HS-27A (cell line): ENCODE measurements at regions not wholly inside any gene's neighbourhood (a gene's known extent, or its start where the extent isn't known, plus 50 kb on each side); places are given as distances from the start of the nearest gene placed in this dataset.

ENCODE experiments used
- DNase-seq: peaks from one replicate; pipeline ENCODE4 v3.0.0-alpha.2; 2012; ENCODE audit warnings: low read depth, missing footprints

DNA sequence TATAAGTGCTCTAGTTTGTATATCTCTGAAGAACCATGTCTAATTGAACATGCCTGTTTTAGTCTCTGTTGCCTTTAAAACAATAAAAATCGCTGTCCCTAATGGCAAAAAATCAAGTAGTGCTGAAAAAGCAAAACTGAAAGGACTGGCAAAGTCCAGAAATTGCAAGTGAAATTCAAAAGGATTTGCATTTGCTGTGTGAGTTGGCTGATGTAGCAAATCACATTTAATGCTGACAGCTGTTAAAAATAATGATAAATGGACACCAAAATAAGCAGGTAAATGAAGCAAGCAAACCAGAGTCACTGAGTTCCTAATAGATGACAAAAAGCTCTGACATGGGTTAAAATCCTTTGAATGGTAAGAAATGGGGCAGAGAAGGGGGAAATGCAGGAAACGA is 874.1 kb downstream of the GRM8 start:
- no peak for DNase-seq

DNA sequence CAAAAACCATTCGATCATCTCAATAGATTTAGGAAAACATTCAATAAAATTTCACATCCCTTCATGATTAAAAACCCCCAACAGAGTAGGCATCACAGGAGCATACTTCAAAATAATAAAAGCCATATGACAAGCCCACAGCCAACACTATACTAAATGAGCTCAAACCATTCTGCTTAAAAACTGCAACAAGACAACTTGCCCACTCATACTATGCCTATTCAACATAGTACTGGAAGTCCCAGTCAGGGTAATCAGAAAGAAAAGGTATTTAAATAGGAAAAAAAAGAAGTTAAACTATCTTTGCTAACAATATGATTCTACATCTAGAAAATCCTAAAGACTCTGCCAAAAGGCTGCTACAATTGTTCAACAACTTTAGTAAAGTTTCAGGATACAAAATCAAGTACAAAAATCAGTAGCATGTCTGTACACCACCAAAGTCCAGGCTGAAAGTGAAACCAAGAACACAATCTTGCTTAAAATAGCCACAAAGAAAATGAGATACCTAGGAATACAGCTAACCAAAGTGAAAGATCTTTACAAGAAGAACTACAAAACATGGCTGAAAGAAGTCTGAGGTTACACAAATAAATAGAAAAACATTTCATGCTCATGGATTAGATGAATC is 882.6 kb downstream of the GRM8 start:
- no peak for DNase-seq

DNA sequence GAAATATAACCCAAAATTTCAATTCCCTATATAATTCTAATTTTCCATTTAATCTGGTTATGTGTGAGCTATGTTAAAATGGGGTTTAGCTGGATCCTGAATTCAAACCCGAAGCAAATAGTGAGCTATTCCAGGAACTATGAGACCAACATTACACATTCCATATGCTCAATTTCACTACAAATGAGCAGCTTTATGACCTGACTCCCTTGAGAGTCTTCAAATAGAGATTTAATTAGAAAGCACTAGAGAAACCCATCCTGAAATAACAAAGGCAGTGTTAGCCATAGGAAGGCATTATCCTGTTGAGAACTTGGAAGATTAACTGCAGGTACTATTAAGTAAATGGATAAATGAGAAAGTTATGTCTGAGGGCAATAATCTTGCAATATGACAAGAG is 890.0 kb downstream of the GRM8 start:
- DNase-seq, result no peak

DNA sequence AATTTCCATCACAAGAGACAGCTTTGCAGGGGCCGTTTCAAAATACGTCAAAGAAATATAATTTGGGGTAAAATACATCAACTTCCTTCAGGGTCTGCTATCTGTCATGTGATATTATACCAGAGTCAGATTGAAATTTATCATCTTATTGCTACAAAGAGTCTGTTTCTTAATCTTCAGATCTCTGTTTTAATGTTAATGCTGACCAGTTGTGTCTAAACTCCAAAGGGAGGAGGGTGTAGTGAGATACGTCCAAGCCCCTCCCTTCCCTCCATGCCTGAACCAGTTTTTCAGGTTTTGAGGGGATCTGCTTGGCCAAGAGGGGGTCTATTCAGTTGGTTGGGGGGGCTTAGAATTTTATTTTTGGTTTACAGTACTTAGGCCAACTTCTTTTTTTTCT is 891.6 kb downstream of the GRM8 start:
- DNase-seq, result no peak

DNA sequence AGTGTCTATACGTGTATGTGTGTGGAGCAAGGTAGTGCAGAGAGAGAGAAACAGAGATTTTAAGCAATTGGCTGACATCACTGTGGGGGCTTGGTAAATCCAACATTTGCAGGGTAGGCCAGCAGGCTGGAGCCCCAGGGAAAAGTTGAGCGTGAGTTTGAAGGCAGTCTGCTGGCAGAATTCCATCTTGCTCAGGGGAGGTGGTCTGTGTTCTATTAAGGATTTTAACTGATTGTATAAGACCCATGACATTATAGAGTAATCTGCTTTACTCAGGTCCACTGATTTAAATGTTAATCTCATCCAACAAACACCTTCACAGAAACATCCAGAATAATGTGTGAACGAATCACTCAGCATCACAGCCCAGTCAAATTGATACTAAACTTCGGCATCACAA is 912.9 kb downstream of the GRM8 start:
- DNase-seq, result no peak

DNA sequence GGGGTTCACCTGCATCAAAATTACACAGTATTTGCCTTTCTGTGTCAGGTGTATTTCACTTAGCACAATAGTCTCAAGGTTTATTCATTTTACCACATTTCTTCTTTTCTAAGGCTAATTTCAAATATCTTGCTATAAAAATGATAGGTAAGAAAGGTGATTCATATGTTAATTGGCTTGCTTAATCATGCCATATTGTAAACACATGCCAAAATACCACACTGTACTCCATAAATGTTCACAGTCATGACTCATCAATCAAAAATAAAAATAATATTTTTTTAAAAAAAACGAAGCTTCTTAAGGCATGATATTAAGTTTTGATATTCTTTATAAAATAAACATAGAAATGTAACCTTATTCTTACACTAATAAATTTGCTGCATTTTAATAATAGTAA is 947.1 kb downstream of the GRM8 start:
- DNase-seq, result no peak

DNA sequence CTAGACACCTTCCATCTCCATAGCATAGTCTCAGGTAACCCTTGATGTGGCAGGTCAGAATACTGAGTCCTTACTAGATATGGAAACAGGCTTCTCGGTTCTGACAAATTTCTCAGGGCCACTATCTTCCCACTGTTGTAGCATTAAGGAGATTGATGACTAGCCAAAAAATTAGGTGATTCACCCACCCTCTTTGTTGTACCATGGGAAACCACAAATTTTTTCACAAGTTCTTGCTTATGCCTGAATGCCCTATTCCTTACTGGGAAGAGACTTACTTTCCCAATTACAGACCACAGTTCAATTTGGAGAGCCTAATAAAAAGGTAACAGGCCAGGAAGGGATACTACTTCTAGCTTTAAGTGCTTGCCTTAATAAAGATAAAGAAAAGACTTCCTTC is 948.8 kb downstream of the GRM8 start:
- no peak for DNase-seq

DNA sequence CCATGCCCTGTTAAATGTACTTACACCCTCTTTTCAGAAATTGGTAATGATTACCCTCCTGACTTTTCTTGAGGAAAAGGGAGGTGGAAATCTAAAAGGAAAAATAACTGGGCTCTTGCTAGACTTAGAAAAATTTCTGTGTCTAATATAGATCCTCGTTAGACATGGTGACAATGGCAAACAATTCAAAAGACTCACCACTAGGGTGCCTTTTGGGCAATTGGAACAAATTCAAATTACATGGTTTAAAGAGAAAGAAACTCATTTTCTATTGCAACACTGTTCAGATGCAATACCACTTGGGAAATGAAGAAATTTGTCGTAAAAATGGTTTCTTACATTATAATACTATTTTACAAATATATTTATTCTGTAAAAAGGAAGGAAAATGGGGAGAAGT is 950.1 kb downstream of the GRM8 start:
- no peak for DNase-seq

DNA sequence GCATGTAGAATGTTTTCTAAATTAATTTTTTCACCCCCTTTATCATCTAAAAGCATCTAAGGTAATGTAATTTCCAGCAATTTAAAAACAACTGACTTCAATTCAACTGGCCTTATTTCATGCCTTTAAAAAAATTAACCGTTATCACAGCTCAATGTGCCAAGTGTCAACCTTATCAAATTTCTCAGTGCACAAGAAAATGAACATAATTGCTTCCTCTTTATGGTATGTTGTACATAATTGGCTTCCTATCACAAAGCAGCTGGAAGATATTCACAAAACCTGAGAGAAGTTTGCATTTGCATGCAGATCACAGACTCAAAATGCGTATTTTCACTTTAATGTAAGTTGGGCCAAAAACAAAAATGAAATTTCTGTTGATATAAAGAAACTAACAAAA is 966.4 kb downstream of the GRM8 start:
- no peak for DNase-seq

DNA sequence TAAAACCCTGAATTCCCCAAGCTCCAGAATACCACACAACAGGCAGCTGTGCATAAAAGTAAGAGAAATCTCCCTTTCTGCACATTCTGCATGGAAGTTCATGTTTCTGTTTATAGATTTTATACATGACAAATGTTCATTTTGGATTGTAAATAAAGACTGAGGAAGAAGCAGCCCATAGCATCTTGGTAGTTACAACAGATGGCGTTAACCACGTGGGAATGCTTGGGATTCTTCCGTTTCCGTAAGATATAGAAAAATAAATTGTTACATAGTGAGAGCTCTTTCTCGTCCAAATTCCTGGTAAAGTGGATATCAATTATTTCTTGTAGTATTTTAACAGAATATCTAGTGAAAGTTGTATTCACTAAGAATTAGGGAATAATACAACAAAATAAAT is 1016.5 kb downstream of the GRM8 start:
- DNase-seq, result no peak

DNA sequence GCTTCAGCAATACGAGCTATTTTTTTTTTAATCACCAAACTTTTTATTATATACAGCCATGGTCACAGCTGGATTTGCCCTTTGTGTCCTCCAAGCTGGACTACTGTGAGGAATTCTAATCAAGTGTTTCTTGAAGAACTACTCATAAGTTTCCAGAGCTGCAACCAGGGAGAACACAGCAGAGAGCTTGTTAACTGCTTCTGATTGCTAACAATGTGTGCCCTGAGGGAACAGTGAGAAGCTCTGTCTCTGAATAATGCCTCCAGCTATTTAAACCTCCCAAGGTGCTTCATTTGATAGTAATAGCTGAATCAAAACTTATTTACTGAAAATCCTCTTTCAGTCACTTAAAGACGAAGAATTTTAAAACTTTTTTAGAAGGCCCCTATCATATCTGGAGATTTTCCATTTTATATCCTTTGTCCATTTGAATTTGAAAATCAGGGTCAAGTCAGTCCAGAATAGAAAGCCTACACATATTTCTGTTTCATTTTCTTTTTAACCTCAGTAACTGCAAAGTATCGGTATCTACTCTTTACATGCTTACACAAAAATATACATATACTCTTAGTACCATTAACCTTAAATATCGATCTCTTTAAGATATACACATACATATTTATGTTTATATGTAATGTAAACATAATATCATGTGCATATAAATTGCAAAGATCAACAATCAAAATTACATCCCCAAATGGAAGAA is 1024.2 kb downstream of the GRM8 start:
- DNase-seq, result no peak

DNA sequence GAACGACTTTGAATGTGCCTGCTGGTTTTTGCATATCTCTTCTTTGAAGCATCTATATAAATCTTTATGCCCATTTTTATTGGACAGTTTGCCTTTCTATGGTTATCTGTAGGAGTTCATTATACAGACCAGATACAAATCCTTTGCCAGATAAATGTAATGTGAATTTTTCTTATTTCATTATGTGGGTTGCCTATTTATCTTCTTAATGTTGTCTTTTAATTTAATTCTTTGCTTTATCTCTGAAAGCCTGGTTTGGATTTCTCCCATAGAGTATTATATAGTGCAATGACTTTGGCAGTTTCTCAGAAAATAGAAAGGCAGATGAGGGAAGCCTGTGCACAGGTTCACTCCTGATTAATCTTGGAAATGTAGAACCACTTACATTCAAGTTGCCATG is 1025.1 kb downstream of the GRM8 start:
- DNase-seq, result no peak

DNA sequence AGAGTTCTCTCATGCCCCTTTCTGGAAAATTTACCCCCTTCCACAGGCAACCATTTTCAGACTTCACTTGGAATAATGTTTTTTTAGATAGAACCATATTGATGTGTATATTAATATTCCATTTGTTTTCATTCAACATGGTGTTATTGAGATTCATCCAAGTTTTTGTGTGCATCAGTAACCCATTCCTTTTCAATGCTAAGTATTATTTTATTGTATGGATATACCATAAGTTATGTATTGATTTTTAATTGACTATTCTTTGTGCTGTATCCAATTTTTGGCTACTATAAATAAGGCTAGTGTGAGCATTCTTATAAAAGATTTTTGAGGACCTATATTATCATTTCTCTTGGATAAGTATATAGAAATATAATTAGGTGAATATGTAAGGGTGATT is 1025.7 kb downstream of the GRM8 start:
- DNase-seq, result no peak

DNA sequence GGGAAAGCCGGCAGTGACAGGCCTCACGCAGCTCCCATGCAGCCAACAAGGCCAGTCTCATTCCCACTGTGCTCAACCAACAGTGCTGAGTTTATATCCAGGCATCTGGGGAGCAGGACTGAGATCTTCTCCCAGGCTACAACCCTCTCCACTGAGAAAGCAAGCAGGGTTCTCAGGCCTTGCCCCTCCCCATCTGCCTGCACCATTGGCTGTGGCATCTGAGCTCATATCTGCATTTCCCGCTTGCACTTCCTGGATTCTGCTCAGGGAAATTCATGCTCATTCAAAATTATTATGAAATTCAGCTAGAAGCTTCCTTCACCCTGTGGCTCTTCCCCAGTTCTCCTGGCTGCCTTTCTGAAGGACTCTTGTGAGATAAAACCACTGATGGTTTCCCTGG is 1029.0 kb downstream of the GRM8 start:
- no peak for DNase-seq

DNA sequence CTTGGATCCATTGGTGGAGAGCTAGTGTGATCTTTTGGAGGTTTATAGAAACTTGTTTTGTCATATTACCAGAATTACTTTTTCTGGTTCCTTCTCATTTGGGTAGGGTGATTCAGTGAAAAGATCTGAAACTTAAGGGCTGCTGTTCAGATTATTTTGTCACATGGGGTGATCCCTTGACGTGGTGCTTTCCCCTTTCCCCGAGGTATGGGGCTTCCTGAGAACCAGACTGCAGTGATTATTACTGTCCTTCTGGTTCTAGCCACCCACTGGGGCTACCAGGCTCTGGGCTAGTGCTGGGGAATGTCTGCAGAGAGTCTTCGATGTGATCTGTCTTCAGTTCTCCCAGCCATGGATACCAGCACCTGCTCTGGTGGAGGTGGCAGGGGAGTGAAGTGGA is 1030.0 kb downstream of the GRM8 start:
- DNase-seq, result no peak

DNA sequence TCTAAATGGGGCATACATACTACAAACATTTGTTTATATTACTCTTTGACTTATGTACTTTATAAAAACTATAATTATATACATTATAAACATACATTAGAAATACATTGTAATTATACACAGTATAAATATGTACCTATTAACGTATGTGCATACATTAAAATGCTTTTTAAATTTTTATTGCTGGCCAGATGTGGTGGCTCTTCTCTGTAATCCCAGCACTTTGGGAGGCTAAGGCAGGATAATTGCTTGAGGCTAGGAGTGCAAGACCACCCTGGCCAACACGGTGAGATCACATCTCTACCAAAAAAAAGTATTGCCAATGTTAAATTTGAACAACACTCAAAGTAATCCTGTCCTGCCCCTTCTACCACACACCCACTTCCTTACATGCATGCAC is 1037.0 kb downstream of the GRM8 start:
- DNase-seq, result no peak

DNA sequence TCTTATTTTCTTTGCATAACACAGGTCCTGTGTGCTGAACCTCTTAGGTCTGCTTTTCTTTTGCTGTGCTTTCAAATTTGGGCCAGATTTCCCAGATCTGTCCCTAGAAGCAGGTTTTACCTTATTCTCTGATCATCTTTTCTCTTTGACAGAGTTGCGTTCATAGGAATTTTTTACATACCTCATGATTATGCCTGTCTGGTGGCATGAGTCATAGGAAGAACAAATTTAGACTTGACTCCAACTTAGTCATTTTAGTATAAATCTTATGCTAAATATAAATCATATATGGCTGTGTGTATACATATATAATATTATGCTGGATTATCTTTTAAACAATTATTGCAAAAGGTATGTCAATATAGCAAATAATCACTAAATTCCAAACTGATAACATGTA is 1038.9 kb downstream of the GRM8 start:
- no peak for DNase-seq

DNA sequence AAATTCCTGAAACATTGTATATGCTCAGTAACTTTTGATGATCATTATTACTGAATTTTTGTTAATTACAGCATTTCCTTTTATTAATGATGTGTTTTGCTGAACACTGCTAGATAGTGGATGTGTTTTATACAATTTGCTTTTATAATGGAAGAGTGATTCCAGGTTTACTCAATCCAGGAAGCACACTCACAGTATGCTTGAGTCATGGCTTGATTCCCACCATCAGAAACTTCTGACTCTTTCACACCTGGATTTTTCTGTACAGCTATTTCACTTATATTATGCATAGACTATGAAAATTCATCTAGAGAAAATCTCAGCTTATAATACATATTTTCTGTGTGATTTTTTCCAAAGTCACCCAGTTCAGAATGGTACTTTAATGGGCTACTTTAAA is 1040.9 kb downstream of the GRM8 start:
- DNase-seq, result no peak

DNA sequence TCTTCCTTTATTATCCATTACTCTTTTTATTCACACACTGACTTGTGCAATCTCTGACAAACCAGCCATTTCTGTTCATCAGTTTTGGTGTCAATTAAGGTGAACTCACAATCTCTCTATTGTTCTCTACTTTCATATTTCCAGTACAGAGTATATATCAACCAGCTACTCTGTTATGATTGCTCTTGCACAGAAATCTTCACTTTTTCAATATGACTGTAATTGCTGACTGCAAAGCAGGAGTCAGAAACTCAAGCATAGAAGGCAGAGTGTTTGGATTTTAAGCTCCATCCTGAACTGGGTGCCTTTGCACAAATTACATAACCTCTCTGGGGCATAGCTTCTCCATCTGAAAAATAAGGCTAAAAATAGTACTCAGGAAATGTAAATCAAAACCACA is 1042.0 kb downstream of the GRM8 start:
- no peak for DNase-seq

DNA sequence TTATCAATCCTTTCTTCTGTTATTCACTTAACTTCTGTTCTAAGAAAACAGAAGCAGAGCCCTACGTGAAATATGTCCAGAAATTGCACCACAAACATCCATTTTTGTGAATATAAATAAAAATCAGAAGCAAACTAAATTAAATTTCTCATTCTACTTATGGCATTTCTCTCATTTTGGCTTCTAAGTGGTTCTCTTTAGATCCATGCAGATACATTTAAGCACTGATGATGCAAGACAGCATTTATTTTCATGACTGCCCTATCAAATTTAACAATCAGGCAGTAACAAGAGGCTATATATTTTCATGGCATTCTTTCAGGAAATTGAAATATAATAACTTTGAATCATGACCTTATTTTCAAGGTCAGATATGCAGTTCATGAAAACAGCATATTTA is 1049.6 kb downstream of the GRM8 start:
- DNase-seq, result no peak

DNA sequence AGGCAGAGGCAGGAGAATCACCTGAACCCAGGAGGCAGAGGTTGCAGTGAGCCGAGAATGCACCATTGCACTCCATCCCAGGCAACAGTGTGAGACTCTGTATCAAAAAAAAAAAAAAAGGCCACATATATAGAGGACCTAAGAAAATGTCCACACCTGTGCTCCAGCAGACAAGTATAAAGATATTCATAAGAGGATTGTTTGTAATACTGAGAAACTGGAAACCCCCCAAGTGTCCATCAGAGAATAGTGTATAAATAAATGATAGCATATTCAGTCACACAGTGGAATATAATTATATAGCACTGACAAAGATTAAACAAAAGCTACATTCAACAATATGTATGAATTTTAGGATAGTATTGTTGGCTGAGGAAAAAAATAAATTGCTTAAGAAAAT is 1050.6 kb downstream of the GRM8 start:
- no peak for DNase-seq

DNA sequence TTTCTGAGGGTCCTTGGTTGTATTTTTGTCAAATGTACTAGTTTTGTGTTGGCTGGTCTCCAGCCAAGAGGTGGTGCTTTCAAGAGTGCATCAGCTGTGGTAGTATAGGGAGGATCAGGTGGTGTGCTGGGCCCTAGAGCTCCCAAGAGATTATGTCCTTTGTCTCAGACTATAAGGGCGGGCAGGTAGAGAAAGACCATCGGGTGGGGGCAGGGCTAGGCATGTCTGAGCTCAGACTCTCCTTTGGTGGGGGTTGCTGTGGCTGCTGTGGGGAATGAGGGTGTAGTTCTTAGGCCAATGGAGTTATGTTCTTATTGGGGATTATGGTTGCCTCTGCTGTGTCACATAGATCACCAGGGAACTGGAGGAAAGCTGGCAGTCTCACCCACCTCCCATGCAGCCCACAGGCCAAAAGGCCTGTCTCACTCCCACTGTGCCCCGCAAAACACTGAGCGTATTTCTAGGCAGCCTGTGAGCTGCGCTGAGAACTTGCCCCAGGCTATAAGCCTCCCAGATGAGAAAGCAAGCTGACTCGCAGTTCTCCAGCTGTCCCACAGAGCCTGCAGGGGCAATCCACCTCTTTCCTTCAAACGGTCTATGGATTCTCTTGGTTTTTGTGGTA is 1066.7 kb downstream of the GRM8 start:
- no peak for DNase-seq

DNA sequence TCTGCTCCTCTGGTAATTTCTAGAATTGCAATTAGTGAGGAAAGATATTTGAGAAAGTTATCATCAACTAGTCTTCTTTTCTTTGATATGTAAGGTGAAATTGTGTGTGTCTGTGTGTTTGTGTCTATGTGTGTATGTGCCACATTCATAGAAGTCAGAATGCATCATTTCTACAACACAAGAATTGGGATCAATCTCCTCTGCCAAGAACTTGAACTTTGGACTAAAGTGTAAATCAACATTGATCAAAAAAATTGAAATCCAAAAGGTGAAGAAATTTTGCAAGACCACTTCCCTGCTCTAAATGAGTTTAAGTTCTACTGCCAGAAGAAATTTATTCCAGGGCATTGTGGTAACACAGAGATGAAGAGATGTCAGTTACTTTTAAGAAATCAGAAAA is 1072.8 kb downstream of the GRM8 start:
- DNase-seq, result no peak

DNA sequence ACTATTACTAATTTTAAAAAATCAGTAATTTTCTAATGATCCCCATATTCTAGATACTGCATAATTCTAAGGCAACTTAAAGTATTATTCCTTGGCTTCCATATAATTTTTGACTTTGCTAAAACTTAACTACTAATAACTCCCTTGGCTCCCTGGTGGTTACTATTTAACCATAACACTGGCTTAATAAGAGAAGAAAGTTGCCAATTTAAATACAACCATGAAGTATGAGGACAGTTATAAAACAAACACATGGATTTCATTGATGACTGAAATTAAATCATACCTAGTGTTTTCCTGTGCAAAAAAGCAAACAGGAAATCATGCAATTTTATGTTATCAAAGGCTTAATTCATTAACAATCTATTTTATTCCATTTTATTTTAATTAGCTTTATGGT is 1073.9 kb downstream of the GRM8 start:
- DNase-seq, result no peak
